Left renal cortex interstitium (tissue), 4 donors: ENCODE measurements at regions not wholly inside any gene's neighbourhood (a gene's known extent, or its start where the extent isn't known, plus 50 kb on each side); places are given as distances from the start of the nearest gene placed in this dataset.
"Not testable (repeated sequence)": the region's sequence is repeated elsewhere in the genome, so short reads cannot be mapped to it uniquely, and the experiment has no call there.

Source experiments
- DNase-seq, 4 donors: peaks; one replicate each; pipeline ENCODE4 v3.0.0-alpha.2; 2013; ENCODE audit warnings: low read depth in 4 of 4, low spot score in 2 of 4, missing footprints in 1 of 4

DNA sequence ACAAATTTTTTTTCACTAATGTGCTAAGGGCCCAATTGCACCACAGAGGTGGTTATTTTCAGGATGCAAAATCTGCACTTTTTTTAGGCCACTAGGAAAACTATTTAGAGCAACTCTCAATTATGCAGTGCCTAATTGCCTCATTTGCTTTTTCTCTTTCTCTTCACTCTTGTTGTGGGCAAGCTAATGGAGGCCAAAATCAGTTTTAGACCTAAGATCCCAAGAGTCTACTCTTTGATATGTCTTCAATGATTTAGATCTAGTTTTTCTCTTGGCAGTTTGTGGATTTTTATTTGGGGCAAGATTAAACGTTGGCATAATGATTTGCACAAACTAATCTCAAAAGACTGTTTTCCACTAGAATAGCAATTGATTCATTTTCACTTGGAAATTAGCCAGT, 1996.9 kb downstream of the LRRC4C start:
- DNase-seq, result no peak

DNA sequence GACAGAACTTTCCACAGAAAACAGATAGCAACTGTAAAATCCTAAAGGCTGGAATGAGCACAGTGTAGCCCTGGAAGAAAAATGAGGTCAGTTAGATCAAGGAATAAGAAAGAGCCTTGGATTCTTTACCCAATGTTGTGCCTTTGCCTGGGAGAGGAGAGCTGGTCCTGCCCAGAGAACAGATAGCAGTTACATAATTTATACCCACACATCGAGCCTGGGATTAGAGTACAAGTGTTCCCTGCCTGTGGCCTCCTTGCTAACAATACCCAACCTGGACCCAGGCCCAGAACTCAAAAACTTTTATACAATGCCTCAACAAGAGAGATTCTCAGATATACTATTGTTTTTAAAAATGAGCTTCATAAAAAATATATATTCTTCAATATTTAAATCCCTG, 1998.4 kb downstream of the LRRC4C start:
- DNase-seq, result no peak

DNA sequence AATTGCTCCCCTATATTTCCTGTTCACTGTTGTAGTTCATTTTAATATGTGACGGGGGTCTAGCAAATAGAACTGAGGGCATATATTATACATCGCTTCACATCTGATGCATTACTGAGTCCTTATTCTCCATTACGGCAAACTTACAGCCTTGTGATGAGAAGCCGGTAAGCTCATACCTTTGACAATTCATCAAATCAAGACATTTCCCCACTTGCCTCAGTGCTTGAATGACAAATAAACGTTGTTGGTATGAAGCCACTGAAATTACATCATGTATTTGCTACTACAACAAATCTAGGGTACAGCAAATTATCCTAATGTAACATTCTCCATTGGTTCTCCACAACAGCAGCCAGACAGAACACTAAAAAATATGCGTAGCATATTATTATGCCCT, 1999.8 kb downstream of the LRRC4C start:
- DNase-seq, result no peak

DNA sequence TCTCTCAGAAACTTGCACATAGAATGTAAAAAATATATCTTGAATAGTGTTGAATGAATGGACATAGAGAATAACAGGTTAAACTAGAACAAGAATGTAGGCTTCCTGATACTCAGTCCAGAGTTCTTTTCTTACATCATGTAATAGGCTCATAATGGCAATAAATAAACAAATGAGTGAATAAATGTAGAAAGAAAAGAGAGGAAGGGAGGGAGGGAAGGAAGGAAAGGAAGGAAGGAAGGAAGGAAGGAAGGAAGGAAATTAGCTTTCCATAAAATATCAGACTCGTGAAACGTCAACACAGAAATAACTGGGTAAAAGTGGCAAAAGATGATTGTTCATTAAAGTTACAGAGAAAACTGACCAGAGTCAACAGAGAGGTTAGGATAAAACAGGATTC, 2001.0 kb downstream of the LRRC4C start:
- DNase-seq, result no peak

DNA sequence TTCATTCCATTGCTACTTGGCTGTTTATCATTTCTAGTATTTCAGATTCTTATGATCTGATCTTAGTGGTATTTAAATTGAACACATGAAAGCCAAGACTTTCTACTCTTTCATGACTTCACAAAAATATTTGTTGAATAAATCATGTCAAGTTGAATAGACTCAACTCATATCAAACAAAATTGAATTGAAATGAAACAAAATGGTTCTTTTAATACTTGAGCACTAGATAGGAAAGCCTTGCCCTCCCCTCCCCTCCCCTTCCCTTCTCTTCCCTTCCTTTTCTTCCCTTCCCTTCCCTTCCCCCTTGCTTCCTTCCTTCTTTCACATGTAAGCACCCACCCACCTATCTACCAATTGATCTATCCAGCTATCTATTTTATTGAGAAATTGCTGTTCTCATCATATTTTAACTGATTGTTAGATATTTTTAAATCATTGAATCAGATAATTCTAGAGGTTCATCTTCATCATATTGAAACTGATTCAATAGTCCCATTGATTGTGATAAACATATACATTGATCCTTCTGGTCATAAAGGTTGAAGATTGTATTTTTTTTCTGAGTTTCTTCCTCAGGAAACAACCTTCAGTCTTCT, 2015.9 kb downstream of the LRRC4C start:
- DNase-seq, result no peak

DNA sequence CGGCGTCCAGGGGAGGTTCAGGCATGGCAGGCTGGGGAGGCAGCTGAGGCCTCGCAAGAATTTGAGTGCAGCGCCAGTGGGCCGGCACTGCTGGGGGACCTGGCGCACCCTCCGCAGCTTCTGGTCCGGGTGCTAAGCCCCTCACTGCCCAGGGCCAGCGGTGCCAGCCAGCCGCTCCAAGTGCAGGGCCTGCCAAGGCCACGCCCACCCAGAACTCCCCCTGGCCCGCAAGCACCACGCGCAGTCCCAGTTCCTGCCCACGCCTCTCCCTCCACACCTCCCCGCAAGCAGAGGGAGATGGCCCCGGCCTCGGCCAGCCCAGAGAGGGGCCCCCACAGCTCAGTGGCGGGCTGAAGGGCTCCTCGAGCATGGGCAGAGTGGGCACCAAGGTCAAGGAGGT, 2017.3 kb downstream of the LRRC4C start:
- no peak for DNase-seq

DNA sequence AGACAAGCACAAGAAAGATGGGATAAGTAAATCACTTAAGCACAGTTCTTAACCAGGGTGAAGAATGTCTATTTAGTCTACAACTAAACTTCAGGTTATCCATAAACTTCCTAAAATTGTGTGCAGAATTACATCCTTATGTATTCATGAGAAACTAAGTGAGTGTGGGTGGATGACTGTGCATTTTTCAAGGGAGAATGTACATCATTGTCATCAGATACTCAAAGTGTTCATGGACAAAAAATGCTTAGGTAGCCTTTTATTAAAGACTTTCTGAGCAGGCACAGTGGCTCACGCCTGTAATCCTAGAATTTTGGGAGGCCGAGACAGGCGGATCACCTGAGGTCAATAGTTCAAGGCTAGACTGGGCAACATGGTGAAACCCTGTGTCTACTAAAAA, 2023.8 kb downstream of the LRRC4C start:
- no peak for DNase-seq

DNA sequence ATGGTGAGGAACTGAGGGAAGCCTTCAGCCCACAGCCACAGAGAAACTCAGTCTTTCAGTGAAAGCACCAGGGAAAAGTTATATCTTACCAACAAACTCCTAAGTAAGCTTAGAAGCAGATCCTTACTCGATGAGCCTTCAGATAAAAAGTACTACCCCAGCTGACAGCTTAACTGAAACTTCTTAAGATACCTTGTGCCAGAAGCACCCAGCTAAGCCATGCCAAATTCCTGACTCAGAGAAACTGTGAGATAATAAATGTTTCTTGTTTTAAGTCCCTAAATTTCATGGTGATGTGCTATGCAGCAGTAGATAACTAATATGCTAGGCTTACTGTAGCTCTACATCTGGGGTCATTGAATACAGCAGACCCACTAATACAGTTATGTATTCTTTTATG, 2025.0 kb downstream of the LRRC4C start:
- no peak for DNase-seq

DNA sequence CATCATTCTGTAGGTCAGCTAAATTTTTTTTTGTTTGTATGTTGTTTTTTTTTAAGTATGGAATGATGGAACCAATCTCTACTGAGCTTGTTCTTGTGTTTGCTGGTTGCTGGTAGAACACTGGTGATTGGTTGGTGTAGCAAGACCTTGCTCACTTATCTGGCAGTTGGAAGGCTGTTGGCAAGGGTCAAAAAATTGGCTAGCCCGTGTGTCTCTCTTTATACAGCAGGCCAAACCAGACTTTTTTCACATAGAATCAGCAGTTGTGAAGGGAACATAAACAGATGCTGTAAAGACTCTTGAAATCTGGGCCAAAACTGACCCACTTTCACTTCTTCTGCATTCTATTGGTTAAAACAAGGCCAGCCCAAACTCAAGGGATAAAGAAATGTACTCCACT, 2026.5 kb downstream of the LRRC4C start:
- no peak for DNase-seq

DNA sequence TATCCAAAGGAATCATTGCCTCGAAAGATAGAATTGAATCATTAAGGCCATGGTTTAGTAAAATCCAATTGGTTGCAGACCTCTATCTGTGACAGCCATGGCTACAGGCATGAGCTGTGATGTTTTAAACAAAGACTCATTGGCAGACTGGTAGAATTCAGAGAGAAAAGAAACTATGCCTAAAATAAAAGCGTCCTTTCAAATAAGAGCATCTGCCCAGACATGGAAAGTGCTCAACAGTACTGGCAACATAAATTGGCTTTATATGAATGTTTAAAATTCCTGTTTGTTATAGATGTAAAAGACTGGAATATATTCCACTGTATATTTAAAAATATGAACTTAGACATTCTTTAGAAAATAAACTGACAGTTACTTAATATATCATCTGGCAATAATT, 2034.2 kb downstream of the LRRC4C start:
- no peak for DNase-seq

DNA sequence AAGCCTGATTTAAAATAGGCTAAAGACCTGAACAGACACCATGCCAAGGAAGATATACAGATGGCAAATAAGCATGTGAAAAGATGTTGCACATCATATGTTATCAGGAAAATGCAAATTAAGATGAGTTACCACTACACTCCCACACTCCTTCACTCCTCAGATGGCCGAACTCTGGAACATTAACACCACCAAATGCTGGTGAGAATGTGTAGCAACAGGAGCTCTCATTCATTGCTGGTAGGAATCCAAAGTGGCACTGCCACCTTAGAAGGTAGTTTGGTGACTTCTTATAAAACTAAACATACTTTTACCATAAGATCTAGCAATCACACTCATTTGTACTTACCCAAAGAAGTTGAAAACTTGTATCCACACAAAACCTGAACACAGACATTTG, 2047.3 kb downstream of the LRRC4C start:
- DNase-seq, result no peak

DNA sequence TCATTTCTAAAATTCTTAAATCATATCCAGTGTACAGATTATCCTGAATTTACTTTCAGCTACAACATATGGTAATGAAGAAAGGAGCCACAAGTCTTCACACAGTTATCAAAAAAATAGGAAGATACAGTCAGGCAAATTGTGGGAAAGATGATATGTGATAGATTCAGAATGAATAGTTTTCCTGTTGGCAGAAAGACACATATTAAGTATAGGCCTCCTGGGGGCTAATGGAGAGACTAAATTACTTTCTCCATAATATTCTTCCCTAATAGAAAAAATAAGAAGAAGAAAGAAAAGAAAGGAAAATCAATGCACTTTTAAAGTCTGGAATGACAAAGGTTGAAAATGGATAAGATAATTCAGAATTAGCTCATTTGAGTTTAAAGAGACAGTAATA, 2073.5 kb downstream of the LRRC4C start:
- DNase-seq, result no peak

DNA sequence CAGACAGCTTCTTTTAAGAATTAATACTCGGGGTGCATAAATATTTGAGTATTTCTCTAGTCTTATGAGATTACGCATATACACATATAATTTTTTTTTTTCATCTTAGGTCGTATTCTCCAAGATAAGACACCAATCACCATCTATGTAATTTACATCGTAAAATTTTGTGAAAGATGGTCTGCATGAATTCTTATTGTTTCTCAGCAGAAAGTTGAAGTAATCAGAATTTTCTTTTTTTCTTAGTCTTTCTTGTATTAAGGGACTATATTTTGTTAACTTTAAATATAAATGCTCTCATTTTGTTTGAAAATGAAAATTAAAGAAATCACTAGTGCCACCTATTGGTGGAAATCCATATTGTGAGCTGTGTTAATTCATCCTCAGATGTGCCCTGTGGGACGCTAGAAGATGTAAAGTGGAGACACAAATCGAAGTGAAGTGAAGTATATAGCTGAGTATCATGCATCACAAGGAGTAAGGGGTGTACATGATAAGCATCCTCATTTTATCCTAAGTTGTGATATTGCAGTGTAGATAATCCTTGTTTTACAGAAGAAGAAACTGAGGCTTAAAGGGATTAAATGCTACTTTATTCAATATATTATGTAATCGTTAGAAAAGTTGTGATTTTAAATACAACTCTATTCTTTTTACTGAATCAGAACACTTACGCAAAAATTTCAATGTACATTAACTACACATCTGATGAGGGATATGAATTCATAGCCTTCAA, 2084.3 kb downstream of the LRRC4C start:
- peak in 2 of 4 donors; percentile 10 to 21 for DNase-seq

DNA sequence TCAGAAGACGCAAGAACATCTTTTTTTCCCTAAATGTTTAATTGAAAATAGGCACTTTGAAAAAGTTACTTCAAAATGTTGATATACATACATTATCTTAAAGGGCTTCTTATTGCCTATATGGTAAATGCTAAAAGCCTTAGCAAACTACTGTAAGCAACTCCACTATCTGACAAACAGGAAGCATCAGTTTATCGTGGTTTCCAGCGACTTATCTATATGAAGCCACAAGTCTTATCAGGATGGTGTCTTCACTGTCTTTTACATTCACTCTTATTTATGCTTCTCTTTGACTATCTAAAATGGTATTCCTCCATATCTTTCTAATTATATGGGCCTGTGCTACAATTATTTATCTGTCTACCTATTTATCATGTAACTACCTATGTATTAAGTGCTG, 2091.9 kb downstream of the LRRC4C start:
- DNase-seq, result no peak

DNA sequence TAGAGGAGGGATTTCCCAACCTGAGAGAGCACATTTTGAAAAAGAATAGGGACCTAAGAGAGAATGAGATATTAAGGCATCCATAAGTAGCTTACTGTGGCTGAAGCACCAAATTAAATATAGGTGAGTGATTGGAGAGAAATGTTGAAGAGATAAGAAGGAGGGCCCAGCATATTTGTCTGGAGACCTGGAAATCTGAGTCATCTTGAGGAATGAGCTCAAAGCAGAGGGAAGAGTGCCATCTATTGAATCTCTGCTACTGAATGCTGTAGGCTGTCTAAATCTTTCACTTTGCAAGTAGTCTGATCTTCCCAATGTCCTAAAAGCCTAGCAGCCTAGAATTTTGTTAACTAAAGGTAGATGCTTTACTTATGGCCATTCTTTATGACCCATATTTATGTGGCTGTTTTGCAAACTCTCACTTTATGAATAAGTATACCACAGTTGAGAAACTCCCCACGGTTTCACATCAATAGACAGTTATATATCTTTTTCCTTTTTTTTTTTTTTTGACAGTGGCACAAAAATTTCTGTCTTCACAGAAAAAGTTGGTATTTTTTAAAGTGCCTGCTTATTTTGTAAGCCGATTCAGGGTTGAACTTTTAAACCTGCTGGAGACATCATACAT, 2093.5 kb downstream of the LRRC4C start:
- peak in 1 of 4 donors; percentile 27 for DNase-seq

DNA sequence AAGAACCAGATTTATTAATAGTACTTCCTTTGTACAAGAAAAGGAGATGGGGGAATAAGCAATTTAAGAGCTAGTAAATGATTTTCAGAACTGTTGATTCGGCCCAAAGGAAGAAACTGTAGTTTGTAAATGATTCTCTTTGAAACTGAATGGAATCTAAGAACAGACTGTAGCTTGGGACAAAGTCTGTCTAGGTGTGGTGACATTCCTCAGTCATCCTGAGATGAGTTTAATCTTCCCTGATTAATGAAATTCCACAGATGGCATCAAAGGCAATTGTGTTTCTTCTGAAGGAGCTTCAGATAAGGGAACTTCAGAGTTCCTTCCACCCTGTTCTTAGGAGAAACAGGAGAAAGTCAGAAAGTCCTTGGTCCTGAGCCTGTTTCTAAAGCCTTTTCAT, 2095.9 kb downstream of the LRRC4C start:
- DNase-seq, result no peak

DNA sequence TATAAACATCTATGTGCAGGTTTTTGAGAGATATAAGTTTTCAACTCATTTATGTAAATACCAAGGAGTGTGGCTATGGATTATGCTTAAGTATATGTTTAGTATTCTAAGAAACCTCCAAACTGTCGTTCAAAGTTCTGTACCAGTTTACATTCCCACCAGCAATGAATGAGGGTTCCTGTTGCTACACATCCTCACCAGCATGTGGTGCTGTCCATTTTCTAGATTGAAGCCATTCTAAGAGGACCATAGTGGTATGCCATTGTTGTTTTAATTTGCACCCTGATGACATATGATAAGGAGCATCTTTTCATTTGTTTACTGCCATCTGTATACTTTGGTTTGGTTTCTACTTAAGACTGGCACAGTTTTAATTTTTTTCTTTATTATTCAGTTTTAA, 2097.9 kb downstream of the LRRC4C start:
- DNase-seq, result no peak

DNA sequence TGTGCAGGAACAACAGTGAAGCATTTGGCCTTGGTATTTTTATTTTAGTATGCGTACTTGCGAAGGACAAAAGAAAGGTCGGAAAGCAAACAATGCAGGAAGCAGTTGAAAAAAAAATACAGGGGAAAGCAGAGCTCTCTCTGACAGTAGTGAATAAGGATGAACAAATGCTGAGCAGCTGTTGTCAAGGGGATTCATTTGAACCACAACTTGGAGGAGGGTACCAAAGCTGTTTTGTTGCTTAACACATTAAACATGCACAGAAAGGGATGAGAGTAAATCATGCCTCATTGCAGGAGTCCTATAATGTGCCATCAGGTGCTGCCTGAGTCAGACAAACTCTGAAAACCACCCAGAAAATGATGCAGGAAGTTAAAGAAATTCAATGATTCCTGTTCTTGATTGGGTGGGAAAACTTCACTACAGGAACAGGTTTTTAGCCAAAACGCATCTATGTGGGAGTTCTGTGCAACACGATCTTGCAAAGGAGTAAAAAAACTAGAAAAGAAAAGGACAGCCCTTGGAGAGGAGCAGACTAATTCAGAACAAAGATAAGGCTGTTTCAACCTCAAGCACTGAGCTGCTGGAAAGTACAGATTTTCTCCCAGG, 2113.5 kb downstream of the LRRC4C start:
- DNase-seq, result no peak

DNA sequence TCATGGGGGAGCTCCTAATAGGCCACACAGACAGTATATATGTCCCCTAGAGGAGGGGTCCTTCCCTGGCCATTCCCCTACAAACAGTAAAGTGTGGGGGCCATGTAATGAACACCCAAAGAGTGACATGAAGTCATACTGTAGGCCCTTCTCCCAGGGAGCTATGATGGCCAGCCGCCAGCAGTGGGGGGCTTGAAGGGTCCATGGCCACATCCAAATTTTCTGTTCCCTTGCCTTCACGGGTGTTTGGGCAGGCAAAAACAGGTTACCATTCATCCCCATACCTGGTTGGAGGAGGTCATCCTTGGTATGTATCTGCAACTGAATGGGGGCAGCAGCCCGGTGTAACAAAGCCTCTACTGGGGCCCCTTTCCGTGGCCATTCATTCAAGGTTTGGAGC, 2118.0 kb downstream of the LRRC4C start:
- no peak for DNase-seq

DNA sequence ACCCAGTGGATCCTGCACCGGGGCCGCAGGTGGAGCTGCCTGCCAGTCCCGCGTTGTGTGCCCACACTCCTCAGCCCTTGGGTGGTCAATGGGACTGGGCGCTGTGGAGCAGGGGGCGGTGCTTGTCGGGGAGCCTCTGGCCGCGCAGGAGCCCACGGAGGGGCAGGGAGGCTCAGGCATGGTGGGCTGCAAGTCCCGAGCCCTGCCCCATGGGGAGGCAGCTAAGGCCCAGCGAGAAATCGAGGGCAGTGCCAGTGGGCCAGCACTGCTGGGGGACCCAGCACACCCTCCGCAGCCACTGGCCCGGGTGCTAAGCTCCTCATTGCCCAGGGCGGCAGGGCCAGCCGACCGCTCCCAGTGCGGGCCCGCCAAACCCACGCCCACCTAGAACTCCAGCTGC, 2126.4 kb downstream of the LRRC4C start:
- DNase-seq, result not testable (repeated sequence)

DNA sequence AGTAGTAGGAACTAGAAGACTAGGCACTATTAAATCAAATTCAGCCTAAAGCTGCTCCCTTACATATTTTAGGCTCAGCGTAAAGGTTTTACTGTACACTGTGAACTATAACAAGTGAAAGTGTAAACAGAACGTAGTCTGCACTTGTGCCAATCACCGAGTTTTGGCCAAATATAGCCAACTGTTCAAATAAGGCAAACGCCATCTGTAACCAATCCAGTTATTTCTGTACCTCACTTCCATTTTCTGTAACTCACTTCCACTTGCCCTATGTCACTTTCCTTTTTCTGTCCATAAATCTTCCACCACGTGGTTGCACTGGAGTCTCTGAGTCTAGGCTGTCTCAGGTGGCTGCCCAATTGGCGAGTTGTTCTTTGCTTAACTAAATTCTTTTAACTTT, 2132.2 kb downstream of the LRRC4C start:
- no peak for DNase-seq

DNA sequence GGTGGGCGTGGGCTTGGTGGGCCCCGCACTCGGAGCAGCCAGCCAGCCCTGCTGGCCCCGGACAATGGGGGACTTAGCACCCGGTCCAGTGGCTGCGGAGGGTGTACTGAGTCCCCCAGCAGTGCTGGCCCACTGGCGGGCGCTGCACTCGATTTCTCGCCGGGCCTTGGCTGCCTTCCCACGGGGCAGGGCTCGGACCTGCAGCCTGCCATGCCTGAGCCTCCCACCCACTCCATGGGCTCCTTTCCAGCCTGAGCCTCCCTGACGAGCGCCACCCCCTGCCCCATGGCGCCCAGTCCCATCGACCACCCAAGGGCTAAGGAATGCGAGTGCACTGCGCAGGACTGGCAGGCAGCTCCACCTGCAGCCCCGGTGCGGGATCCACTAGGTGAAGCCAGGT, 2147.6 kb downstream of the LRRC4C start:
- not testable (repeated sequence) for DNase-seq
